ENCODE measurements at regions not wholly inside any gene's neighbourhood (a gene's known extent, or its start where the extent isn't known, plus 50 kb on each side); places are given as distances from the start of the nearest gene placed in this dataset.

DNA sequence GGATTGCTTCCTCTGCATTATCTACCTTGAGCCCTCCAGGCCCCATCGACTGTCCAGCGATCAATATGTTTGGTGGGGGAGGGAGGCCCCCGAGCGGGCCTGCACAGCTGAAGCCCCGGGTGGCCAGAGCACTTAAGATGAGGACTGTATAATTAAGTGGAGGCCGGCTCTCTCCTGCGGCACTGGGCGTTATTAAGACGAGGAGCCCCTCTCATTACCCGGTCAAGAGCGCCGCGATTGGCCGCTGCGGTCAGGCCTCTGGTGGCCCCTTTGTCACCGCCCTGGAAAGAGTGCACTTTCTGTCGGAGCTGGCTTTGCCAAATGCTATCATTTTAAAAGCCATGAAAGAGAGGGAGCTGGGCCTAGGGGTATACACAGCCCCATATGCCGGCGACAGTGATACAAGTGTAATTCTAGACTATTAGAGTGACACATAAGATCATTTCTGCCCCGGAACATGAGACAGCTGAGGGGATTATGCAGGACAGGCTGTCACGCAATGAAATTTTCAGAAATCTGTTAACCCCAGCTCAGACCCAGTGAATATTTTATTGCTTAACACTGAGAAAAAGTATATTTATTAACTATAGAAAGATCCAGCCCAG, 106.3 kb upstream of the IRX1 start:
- H3K36me3 ChIP-seq, result no peaks in the 10 kb centered on the region
- no peak for TF ChIP-seq POLR2A (IDR thresholded peaks at IDR 0.05)
- TF ChIP-seq, protein P1, sequence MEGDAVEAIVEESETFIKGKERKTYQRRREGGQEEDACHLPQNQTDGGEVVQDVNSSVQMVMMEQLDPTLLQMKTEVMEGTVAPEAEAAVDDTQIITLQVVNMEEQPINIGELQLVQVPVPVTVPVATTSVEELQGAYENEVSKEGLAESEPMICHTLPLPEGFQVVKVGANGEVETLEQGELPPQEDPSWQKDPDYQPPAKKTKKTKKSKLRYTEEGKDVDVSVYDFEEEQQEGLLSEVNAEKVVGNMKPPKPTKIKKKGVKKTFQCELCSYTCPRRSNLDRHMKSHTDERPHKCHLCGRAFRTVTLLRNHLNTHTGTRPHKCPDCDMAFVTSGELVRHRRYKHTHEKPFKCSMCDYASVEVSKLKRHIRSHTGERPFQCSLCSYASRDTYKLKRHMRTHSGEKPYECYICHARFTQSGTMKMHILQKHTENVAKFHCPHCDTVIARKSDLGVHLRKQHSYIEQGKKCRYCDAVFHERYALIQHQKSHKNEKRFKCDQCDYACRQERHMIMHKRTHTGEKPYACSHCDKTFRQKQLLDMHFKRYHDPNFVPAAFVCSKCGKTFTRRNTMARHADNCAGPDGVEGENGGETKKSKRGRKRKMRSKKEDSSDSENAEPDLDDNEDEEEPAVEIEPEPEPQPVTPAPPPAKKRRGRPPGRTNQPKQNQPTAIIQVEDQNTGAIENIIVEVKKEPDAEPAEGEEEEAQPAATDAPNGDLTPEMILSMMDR (IDR thresholded peaks at IDR 0.05), result no peak
- no peak for TF ChIP-seq EP300 (IDR thresholded peaks at IDR 0.05)
- no peaks in the 10 kb centered on the region for H3K4me1 ChIP-seq
- H3K27ac ChIP-seq, result no peak overlapping the region
- H3K4me3 ChIP-seq, result no peak overlapping the region
- DNase-seq (ENCODE audit: low spot score in 2 of 2), result no peak
- 34 to 52% methylated on average over 21 of the region's 21 CpGs for WGBS, 2 donors
- H3K9me3 ChIP-seq, result no peaks in the 10 kb centered on the region
- no peaks in the 10 kb centered on the region for H3K27me3 ChIP-seq

GRCh38 chr5:3484836-3485235, 110.8 kb upstream of the IRX1 start:
- Histone ChIP-seq H3K4me1 (no peaks in the 10 kb centered on the region), H3K27ac (no peak overlapping the region), H3K9me3 (no peaks in the 10 kb centered on the region), H3K27me3 (no peaks in the 10 kb centered on the region), H3K4me3 (no peak overlapping the region), H3K36me3 (no peaks in the 10 kb centered on the region)
- WGBS, 2 donors, result 53 to 54% methylated on average over 5 of the region's 5 CpGs
- no peak for DNase-seq (ENCODE audit: low spot score in 2 of 2)
- TF ChIP-seq POLR2A (IDR thresholded peaks at IDR 0.05) (no peak), EP300 (IDR thresholded peaks at IDR 0.05) (no peak)
- TF ChIP-seq, protein P1 (IDR thresholded peaks at IDR 0.05), result no peak

GRCh38 chr5:3481175-3481574, 114.5 kb upstream of the IRX1 start:
- H3K27me3 ChIP-seq, result no peaks in the 10 kb centered on the region
- DNase-seq (ENCODE audit: low spot score in 2 of 2), result no peak
- H3K4me3 ChIP-seq, result no peak overlapping the region
- no peak overlapping the region for H3K27ac ChIP-seq
- TF ChIP-seq EP300 (IDR thresholded peaks at IDR 0.05) (no peak), POLR2A (IDR thresholded peaks at IDR 0.05) (no peak)
- TF ChIP-seq, protein P1 (IDR thresholded peaks at IDR 0.05), result no peak
- H3K36me3 ChIP-seq, result no peaks in the 10 kb centered on the region
- no peaks in the 10 kb centered on the region for H3K4me1 ChIP-seq
- 38 to 40% methylated on average over 3 of the region's 3 CpGs for WGBS, 2 donors
- H3K9me3 ChIP-seq, result no peaks in the 10 kb centered on the region

DNA sequence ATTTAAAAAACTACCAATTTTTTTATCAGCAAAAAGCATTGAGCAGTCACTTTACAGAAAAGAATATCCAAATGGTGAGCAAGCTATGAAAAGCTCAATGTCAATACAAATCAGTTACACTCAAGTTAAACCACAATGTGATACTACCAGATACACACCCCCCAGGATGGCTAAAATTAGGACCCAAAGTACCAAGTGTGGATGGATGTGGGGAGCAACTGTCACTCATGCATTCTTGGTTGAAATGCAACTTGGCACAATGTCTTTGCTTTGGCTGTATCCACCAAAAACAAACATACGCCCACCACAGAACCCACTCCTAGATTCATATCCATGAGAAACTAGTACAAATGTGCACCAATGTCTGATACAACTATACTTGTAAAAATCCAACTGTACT, 120.0 kb upstream of the IRX1 start:
- H3K36me3 ChIP-seq, result no peaks in the 10 kb centered on the region
- no peak for DNase-seq (ENCODE audit: low spot score in 2 of 2)
- WGBS, 2 donors, result 81 to 84% methylated on average over 1 of the region's 1 CpG
- H3K9me3 ChIP-seq, result no peaks in the 10 kb centered on the region
- TF ChIP-seq EP300 (IDR thresholded peaks at IDR 0.05) (no peak), POLR2A (IDR thresholded peaks at IDR 0.05) (no peak)
- TF ChIP-seq, protein P1 (IDR thresholded peaks at IDR 0.05), result no peak
- no peak overlapping the region for H3K4me3 ChIP-seq
- no peak overlapping the region for H3K27ac ChIP-seq
- H3K27me3 ChIP-seq, result no peaks in the 10 kb centered on the region
- no peaks in the 10 kb centered on the region for H3K4me1 ChIP-seq

DNA sequence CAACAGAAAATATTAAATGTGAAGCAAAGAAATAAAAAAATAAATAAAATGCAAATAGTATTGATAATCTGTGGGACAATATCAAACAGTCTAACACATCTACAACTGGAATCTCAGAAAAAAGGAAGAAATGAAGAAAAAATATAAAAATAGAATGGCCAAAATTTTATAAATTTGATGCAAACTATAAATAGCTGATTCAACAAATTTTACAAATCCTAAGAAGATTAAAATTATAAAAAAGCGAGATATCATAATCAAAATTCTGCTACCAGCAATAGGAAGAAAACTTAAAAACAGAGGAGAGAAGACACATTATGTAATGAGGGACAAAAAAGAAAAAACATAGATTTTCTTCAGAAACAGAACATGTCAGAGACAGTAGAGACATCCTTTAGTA, 129.2 kb upstream of the IRX1 start:
- Histone ChIP-seq H3K27me3 (no peaks in the 10 kb centered on the region), H3K27ac (no peak overlapping the region), H3K36me3 (no peaks in the 10 kb centered on the region), H3K4me3 (no peak overlapping the region), H3K4me1 (no peaks in the 10 kb centered on the region), H3K9me3 (peaks cover 0 to 7% (median 3%) of the 10 kb centered on the region in 4 donors)
- WGBS, 2 donors, result 82 to 94% methylated on average over 1 of the region's 1 CpG
- TF ChIP-seq, protein P1 (IDR thresholded peaks at IDR 0.05), result no peak
- TF ChIP-seq EP300 (IDR thresholded peaks at IDR 0.05) (no peak), POLR2A (IDR thresholded peaks at IDR 0.05) (no peak)
- DNase-seq (ENCODE audit: low spot score in 2 of 2), result no peak

Measured in tibial nerve (tissue), 4 donors.